IPS DF 4.7 (cell line): ENCODE measurements at regions not wholly inside any gene's neighbourhood (a gene's known extent, or its start where the extent isn't known, plus 50 kb on each side); places are given as distances from the start of the nearest gene placed in this dataset.
"Not testable (repeated sequence)": the region's sequence is repeated elsewhere in the genome, so short reads cannot be mapped to it uniquely, and the experiment has no call there.

Experiments
- DNase-seq: peaks from one replicate; pipeline ENCODE4 v3.0.0-alpha.2; 2013; ENCODE audit warnings: low spot score; ENCODE audit errors: extremely low read depth

GRCh38 chr18:47413327-47413726 lies 161.9 kb upstream of the SKOR2 start:
- no peak for DNase-seq

- DNase-seq: no peak
Measured at GRCh38 chr18:47412924-47413323, 161.5 kb upstream of the SKOR2 start.

GRCh38 chr18:47411159-47411558 lies 159.7 kb upstream of the SKOR2 start:
- DNase-seq: no peak

GRCh38 chr18:47410139-47410538 lies 158.7 kb upstream of the SKOR2 start:
- DNase-seq: no peak

- no peak for DNase-seq
Measured at GRCh38 chr18:47409519-47409918, 158.1 kb upstream of the SKOR2 start.

GRCh38 chr18:47407736-47408135 lies 156.3 kb upstream of the SKOR2 start:
- no peak for DNase-seq

- no peak for DNase-seq
Measured at GRCh38 chr18:47404845-47405244, 153.4 kb upstream of the SKOR2 start.

- DNase-seq: no peak
Measured at GRCh38 chr18:47403949-47404348, 152.5 kb upstream of the SKOR2 start.

GRCh38 chr18:47403317-47403716 lies 151.9 kb upstream of the SKOR2 start:
- no peak for DNase-seq

GRCh38 chr18:47399475-47399874 lies 148.0 kb upstream of the SKOR2 start:
- DNase-seq: no peak

GRCh38 chr18:47397671-47398319 lies 146.3 kb upstream of the SKOR2 start:
- no peak for DNase-seq

GRCh38 chr18:47391665-47392064 lies 140.2 kb upstream of the SKOR2 start:
- no peak for DNase-seq

GRCh38 chr18:47390410-47391024 lies 139.1 kb upstream of the SKOR2 start:
- no peak for DNase-seq

GRCh38 chr18:47389210-47389609 lies 137.8 kb upstream of the SKOR2 start:
- DNase-seq: no peak

GRCh38 chr18:47387864-47388263 lies 136.4 kb upstream of the SKOR2 start:
- DNase-seq: no peak

- DNase-seq: no peak
Measured at GRCh38 chr18:47383729-47384128, 132.3 kb upstream of the SKOR2 start.

GRCh38 chr18:47381975-47382570 lies 130.6 kb upstream of the SKOR2 start:
- DNase-seq: no peak

GRCh38 chr18:47380153-47380552 lies 128.7 kb upstream of the SKOR2 start:
- DNase-seq: no peak

GRCh38 chr18:47373465-47373864 lies 122.0 kb upstream of the SKOR2 start:
- DNase-seq: no peak

GRCh38 chr18:47370052-47370451 lies 118.6 kb upstream of the SKOR2 start:
- no peak for DNase-seq

- DNase-seq: not testable (repeated sequence)
Measured at GRCh38 chr18:47354061-47354460, 102.6 kb upstream of the SKOR2 start.

GRCh38 chr18:47346016-47346415 lies 94.6 kb upstream of the SKOR2 start:
- DNase-seq: no peak

GRCh38 chr18:47345291-47345690 lies 93.8 kb upstream of the SKOR2 start:
- DNase-seq: no peak
